Endometrial microvascular endothelial cells (primary cell): ENCODE measurements at regions not wholly inside any gene's neighbourhood (a gene's known extent, or its start where the extent isn't known, plus 50 kb on each side); places are given as distances from the start of the nearest gene placed in this dataset.
"Not testable (repeated sequence)": the region's sequence is repeated elsewhere in the genome, so short reads cannot be mapped to it uniquely, and the experiment has no call there.

ENCODE experiments used
- in situ Hi-C: cut with HindIII; loops from 2 replicates; pipeline ENCODE4 v1.10.0; 2017; ENCODE audit warnings: low sequenced_read_pairs, low pct_unique_long_range_greater_than_20kb; ENCODE audit errors: inconsistent ontology term

DNA sequence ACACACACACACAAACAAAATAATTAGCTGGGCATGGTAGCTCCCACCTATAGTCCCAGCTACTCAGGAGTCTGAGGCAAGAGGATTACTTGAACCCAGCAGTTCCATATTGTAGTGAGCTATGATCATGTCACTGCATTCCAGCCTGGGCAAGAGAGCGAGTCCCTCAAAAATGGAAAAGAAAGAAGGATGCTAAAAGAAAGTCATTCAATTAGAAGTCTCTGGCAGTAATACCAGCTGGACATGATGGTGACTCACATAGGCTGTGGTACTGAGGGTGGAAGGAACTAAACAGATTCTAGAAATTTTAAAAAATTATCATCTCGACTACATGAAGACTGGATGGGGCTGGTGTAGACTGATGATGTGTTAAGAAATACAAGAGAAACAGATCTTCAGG, 385.3 kb downstream of the ETV1 start:
- in situ Hi-C loops = no loop called here

DNA sequence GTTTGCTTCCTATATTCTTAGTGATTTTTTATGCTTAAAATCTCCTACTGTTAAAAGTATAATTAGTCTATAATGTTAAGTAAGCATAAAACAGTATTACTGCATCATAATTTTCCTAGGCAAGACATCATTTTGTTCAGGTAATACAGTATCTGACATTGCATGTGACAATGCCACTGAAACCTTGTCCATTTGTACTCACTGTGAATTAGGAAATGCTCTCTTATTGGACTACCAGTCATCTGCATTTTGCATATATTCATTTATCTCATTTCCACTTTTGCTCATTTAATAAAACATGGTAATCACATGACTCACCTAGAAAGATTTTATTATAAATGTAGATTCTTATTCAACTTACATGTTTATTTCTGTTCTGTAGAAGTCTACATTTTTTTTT, 379.1 kb downstream of the ETV1 start:
- in situ Hi-C loops = no loop called here

DNA sequence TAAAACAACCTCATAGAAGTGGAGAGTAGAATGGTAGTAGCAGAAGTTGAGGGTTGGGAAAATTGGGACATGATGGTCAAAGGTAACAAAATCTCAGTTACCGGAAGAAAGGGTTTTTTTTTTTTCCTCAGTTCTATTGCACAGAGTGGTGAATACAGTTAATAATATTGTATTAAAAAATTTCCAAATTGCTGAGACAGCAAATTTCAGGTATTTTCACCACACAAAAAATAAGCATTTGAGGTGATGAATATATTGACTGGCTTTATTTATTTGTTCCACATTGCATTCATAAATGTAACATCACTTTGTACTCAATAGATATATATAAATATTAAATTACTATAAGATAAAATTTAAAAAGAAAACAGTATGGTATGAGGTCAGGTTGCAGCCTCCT, 373.8 kb downstream of the ETV1 start:
- in situ Hi-C loops = no loop called here

DNA sequence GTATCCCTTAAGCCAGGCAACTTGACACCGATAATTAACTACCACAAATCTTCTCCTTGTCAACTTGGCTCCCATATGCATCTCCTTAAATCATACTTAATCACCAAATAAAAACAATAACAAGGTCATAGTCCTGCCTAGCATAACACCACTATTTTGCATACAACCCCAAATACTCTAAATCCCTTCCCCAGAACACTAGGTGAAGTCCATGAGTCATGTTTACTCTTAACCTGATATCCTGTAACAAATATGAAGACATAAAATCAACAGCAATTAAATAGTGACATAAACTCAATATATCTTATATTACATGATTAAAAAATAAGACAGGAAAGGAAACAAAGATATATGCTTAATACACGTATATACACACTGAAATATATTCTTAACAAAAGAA, 362.0 kb downstream of the ETV1 start:
- in situ Hi-C loops = no loop called here

DNA sequence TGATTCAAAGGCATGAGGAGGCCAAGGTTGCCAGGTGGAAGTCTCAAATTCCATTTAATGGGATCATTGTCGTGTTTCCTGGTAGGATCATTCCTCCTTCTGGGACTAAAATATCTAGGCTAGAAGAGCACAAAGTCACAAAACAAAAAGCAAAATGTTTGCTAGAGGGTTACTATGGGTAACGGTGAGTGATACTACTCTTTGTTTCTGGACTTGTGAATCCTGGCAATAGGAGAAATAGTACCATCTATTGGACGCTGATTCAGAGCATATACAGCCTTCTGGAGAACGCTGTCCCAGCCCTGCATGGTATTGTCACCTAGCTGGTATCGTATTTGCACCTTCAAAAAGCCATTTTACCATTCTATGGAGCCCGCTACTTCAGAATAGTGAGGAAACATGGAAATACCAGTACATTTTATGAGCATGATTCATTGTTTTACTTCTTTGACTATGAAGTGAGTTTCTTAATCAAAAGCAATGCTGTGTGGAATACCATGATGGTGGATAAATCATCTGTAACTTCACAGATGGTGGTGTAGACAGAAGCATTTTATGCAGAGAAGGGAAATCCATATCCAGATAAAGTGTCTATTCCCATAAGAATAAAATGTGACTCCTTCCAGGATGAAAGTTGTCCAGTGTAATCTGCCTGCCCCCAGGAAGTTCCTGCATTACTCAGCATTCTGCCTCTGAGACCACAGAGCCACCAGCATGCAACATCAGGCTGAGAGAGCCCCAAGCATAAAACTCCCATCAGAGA, 361.0 kb downstream of the ETV1 start:
- in situ Hi-C loops = no loop called here

DNA sequence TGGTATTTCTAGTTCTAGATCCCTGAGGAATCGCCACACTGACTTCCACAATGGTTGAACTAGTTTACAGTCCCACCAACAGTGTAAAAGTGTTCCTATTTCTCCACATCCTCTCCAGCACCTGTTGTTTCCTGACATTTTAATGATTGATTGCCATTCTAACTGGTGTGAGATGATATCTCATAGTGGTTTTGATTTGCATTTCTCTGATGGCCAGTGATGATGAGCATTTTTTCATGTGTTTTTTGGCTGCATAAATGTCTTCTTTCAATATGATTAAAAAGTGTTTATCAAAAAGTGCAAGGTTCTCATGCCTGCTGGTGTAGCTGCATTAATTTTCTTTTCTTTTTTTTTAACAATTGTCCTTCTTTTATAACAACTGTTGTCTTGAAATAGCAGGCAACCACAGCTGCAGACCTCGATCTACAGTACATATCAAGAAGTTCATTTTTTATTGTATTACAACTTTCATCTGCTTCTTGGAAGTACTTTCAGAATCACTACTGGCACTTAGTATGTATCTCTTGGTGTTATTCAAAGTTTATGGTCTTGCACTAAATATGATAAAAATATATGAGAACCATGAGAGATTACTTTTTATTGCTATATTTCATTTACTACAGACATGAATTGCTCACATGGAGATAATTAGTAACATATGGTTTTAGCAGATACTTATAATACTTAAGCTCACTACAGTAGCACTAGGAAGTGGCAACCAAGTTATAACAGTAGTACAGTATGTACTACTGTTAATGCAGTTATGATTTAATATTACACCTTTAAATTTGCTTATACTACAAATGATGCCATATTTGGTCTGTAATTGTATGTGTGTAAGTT, 358.0 kb downstream of the ETV1 start:
- in situ Hi-C loops = not testable (repeated sequence)

DNA sequence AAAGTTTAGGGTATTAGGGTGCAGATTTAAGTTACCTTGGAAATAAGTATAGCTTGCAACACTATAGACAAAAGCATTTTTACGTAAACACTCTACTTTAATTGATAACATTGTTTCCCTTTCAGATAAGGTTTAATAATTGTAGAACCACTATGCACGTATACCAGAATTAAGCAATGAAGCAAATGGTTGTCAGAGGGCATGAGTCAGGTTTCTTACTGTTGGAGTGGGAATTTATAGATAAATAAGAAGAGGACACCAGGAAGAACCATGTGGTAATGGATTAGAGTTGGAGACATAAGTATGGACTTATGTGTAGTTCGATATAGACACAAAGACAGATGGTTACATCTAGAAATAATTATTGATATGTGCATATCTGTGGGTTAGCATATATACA, 355.6 kb downstream of the ETV1 start:
- in situ Hi-C loops = no loop called here

DNA sequence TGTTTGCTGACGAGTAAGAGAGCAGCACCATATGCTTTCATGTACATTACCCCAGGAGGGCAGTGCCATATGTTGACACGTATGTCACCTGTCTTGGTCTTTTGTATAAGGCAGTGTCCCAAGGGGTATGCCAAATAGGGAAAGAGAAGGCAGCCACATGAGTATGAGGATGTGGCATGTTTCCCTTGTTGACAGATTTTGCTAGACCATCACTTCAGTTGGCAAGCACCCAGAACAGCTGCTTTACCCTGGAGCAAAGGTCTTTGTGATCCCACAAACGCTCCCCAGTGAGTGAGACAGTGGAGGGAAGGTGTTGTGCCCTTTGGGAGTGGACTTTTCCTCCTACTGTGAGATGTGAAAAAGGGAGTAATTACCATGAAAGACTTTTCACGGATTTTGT, 350.1 kb downstream of the ETV1 start:
- in situ Hi-C loops = no loop called here

DNA sequence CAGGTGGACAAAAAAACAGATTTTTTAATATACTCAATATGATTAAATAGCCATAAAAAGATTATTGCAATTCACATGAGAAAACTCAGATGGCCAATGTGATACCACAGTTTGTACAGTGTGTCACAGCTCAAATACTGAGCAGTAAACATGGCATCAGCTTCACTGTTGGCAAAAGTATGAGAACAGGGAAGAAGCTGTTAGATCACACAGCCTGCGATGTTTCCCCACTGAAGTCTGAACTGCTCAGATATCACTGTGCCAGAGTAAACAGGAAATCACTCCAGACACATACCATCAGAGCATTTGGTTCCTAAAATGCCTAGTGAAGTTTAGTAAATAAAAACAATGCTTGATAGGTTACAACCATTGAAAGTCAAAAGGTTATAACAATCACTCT, 347.8 kb downstream of the ETV1 start:
- in situ Hi-C loops = no loop called here

DNA sequence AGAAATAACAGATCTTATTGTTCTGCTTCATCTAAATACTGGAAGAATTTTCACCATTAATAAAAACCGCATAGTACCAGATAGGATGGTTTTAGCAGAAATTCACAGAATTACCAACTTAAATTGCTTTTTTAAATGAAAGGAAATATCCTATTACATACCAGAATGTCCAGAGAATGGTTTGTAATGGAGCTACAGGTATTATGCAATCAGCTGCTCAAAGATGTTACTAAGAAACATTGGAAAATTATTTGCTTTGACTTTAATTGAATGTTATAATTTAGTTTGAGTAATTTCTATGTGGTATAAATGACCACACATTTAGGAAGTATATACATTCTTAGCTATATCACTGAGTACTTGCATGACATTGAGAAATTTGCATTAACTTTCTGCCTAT, 338.3 kb downstream of the ETV1 start:
- in situ Hi-C loops = no loop called here

DNA sequence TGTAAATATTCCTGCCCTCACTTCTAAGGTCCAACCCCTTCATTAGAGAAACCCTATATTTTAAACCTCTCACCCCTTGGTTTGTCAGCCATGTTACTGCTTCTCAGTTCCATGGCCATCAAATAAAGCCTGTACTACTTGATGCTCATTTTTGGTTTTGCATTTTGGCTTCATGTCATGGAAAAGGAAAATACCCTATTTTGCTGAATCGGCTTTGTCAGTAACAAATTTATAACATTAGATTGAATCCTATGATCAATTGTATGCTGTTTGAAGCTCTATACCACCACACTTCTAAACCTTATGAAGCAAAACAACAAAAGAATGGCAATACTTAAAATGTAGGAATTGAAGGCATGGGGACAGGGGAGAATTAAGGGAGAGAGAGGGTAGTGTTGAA, 333.1 kb downstream of the ETV1 start:
- in situ Hi-C loops = no loop called here

DNA sequence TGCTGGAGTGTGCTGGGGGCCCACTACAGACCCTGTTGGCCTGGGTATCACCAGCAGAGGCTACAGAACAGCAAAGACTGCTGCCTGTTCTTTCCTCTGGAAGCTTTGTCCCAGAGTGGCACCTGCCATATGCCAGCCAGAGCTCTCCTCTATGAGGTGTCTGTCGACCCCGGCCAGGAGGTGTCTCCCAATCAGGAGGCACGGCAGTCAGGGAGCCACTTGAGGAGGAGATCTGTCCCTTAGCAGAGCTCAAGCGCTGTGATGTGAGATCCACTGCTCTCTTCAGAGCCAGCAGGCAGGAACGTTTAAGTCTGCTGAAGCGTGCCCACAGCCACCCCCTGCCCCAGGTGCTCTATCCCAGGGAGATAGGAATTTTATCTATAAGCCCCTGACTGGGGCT, 316.2 kb downstream of the ETV1 start:
- in situ Hi-C loops = no loop called here

DNA sequence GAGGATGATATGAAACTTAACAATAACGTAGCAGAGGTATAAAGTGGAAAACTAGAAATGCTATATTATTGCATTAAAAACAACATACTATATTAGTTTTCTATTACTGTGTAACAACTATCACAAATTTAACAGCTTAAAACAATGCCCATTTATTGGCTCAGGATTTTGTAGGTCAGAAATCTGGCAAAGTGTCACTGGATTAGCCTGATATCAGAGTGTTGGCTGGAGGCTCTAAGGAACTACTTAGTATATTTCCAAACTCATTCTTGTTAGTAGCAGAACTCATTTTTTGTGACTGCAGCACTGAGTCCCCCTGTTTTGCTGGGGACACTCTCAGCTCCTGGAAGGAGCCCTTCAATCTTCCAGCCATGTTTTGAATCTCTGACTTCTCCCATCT, 306.8 kb downstream of the ETV1 start:
- in situ Hi-C loops = no loop called here

DNA sequence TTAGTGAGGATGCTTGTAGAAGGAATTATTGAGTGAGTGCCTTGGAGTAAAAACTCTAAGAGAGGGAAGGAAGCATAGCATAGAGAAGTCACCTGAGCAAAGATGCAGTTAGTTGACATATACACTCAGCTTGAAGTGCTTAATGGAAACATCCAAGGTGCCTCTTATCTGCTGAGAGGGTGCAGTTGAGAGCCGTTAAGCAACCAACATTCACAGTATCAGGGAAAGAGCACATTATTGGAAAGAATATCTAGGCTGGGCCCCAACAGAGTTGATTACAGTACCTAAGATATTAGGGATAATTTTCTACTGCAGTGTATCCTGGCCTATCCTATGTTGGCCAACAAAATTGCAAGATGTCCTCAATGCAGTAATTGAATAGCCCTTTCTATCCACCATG, 302.0 kb downstream of the ETV1 start:
- in situ Hi-C loops = no loop called here

DNA sequence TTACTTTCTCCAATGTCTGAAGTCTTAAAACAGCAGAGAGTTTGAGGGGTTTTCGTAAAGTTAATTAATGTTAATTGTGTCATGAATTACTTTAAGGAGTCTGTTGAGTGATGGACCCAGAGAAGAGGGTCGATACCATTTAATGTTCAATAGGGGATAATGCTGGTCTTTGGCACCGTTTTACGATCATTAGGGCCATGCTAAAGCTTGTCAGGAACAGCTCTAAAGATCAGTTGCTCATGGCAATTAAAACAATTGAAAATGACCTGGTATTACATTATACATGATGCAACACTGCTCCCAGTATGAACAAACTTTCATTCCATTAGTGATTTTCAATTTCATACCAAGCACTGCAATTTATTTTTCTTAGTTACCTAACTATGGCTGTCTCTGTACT, 296.9 kb downstream of the ETV1 start:
- in situ Hi-C loops = no loop called here

DNA sequence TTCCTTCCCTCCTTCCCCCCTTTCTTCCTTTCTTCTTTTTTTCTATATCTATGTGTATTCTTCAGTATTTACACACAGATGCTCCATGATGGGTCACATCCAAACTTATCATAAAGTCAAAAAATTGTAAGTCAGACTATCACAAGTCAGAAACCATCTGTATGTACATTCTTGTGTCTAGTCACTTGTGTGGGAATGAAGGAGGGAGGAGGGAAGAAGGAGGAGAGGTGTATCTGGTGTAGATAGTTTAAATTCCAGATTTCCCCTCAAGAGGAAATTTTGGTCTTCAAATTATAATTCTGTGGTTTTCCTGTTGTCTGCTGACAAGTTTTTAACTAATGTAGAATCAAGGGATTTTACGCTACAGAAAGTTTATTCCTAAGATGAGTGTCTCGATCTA, 287.2 kb downstream of the ETV1 start:
- in situ Hi-C loops = no loop called here

DNA sequence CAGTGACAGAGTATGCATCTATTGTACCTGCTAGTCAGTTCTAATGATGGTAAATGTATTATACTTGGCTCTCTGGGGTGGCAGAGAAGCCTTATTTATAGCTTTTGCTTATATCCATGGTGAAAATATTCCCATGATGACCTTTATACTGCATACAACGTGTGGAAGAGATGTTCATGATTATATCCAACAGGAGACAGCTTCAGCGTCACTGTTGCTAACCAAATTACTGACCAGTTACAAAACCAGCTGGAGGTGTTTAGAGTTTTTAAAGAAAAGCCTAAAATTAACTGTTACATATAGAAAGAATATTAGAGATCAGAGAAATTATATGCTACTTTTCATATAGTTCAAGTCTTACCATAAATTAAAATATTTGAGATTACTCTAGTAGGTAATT, 280.8 kb downstream of the ETV1 start:
- in situ Hi-C loops = no loop called here

DNA sequence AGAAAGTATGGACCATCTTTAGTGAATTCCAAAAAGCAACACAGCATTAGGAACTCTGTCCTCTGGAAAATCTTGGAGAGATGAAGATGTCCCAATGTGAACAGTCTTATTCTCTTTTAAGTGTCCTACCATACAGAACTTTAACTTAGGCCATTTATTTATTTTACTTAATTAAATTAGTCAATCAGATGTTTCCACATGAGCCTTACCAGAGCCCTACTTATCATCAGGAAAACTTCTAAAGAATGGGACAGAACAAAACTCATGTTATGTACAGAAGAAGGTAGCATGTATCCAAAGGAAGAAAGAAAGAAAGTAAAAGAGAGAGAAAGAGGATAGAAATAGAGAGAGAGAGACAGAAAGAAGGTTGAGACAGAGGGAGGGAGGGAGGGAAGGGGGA, 276.4 kb downstream of the ETV1 start:
- in situ Hi-C loops = no loop called here

DNA sequence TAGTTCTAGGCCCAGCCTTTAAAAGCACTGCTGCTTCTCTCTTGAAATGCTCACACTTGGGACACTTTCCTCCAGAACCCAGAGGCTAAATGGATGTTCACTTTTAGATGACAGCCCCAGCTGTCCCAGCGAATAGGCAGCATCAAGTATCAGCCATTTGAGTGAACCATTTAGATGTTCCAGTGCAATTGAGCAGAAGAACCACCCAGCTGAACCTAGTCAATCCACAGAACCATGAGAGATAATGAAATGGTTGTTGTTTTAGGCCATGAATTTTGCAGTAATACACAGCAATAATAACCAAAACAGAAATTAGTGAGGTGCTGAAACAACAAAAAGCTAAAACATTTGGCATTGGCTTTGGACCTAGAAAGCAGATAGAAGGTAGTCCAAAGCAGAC, 273.9 kb downstream of the ETV1 start:
- in situ Hi-C loops = no loop called here

DNA sequence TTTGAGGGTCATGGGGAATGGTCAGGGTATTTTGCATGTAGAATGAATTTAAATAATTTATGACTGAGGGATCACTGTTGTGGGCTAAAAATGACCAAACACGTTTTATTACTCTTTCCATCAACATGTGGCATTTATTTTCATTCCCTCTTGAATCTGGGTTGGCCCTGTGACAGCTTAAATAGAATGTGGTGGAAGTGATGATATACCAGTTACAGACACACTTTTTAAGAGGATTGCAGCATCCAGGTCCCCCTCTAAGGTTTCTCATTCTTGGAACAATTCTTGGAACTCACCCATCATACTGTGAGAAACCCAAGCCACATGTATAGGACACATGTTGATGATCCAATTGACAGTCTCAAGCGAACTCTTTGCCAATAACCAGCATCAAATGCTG, 272.4 kb downstream of the ETV1 start:
- in situ Hi-C loops = no loop called here
